ENCODE measurements at regions not wholly inside any gene's neighbourhood (a gene's known extent, or its start where the extent isn't known, plus 50 kb on each side); places are given as distances from the start of the nearest gene placed in this dataset.

GRCh38 chr3:163071713-163072112 is 1575.1 kb downstream of the OTOL1 start:
- Histone ChIP-seq H3K27ac (no peak overlapping the region), H3K27me3 (ENCODE audit: control insufficient read depth, insufficient read depth, low read length) (no peaks in the 10 kb centered on the region), H3K36me3 (ENCODE audit: control insufficient read depth, insufficient read depth, low read length) (no peaks in the 10 kb centered on the region), H2AFZ (no peak overlapping the region), H3K4me3 (ENCODE audit: low read depth, low read length) (no peak overlapping the region), H3K9me3 (ENCODE audit: control insufficient read depth, low read length) (no peaks in the 10 kb centered on the region), H3K4me1 (no peaks in the 10 kb centered on the region), H3K9ac (no peak overlapping the region), H3K79me2 (no peaks in the 10 kb centered on the region), H3K4me2 (ENCODE audit: low read length) (no peak overlapping the region)
- no peak for TF ChIP-seq CTCF (IDR thresholded peaks at IDR 0.05)

Data from parathyroid adenoma (tissue), 2 donors.